Liver (tissue), 8 donors: ENCODE measurements at regions not wholly inside any gene's neighbourhood (a gene's known extent, or its start where the extent isn't known, plus 50 kb on each side); places are given as distances from the start of the nearest gene placed in this dataset.
"Not testable (repeated sequence)": the region's sequence is repeated elsewhere in the genome, so short reads cannot be mapped to it uniquely, and the experiment has no call there.

ENCODE experiments used
- DNase-seq: peaks from one replicate; pipeline ENCODE4 v3.0.0-alpha.2; 2017; ENCODE audit warnings: low spot score
- H3K27ac ChIP-seq, 2 donors: one replicate each; pipeline ENCODE4 v1.7.0; 2013; ENCODE audit warnings: inconsistent platforms in 2 of 2, low read length in 2 of 2, control low read depth in 1 of 2, low read depth in 1 of 2, mild to moderate bottlenecking in 1 of 2
- H3K27me3 ChIP-seq, 4 donors: one replicate each; pipeline versions ENCODE4 v1.6.1 to v1.7.0; 2013; ENCODE audit warnings: low read length in 3 of 4, inconsistent platforms in 1 of 4, mild to moderate bottlenecking in 1 of 4, moderate library complexity in 1 of 4; ENCODE audit not compliant: control insufficient read depth in 4 of 4, insufficient read depth in 4 of 4
- H3K36me3 ChIP-seq, 4 donors: one replicate each; pipeline versions ENCODE4 v1.6.1 to v1.7.0; 2013; ENCODE audit warnings: low read length in 3 of 4, mild to moderate bottlenecking in 3 of 4, low read depth in 1 of 4, moderate library complexity in 1 of 4; ENCODE audit not compliant: control insufficient read depth in 4 of 4, insufficient read depth in 3 of 4
- H3K4me1 ChIP-seq, 4 donors: one replicate each; pipeline versions ENCODE4 v1.6.1 to v1.7.0; 2013; ENCODE audit warnings: low read length in 3 of 4, mild to moderate bottlenecking in 3 of 4, moderate library complexity in 1 of 4; ENCODE audit not compliant: control insufficient read depth in 4 of 4, insufficient read depth in 4 of 4
- H3K4me3 ChIP-seq, 3 donors: one replicate each; pipeline versions ENCODE4 v1.6.1 to v1.7.0; 2013; ENCODE audit warnings: low read length in 3 of 3, control low read depth in 1 of 3, low read depth in 1 of 3, mild to moderate bottlenecking in 1 of 3
- H3K9ac ChIP-seq, 2 donors: one replicate each; pipeline ENCODE4 v1.7.0; 2013; ENCODE audit warnings: low read length in 2 of 2, mild to moderate bottlenecking in 2 of 2, moderate library complexity in 2 of 2, control low read depth in 1 of 2, low read depth in 1 of 2
- H3K9me3 ChIP-seq, 4 donors: one replicate each; pipeline versions ENCODE4 v1.6.1 to v1.7.0; 2013; ENCODE audit warnings: low read length in 3 of 4; ENCODE audit not compliant: control insufficient read depth in 4 of 4
- EGR1 ChIP-seq, 2 donors: IDR thresholded peaks; 2 replicates each; pipeline ENCODE4 v1.6.1; 2016 to 2018; ENCODE audit warnings: antibody characterized with exemption in 2 of 2, low read depth in 2 of 2
- FOXA1 ChIP-seq: IDR thresholded peaks from 2 replicates; pipeline ENCODE4 v1.6.1; 2016; ENCODE audit warnings: antibody characterized with exemption
- FOXA2 ChIP-seq: IDR thresholded peaks from 2 replicates; pipeline ENCODE4 v1.6.1; 2016; ENCODE audit warnings: antibody characterized with exemption
- HNF4A ChIP-seq, 2 donors: conservative IDR thresholded peaks; 2 replicates each; pipeline ENCODE4 v1.6.1; 2016; ENCODE audit warnings: antibody characterized with exemption in 2 of 2, mild to moderate bottlenecking in 2 of 2
- JUND ChIP-seq, 2 donors: IDR thresholded peaks; 2 replicates each; pipeline ENCODE4 v1.6.1; 2016; ENCODE audit warnings: antibody characterized with exemption in 2 of 2
- SP1 ChIP-seq: IDR thresholded peaks from 2 replicates; pipeline ENCODE4 v1.6.1; 2018; ENCODE audit warnings: antibody characterized with exemption, mild to moderate bottlenecking
- TAF1 ChIP-seq: conservative IDR thresholded peaks from 2 replicates; pipeline ENCODE4 v1.6.1; 2016; ENCODE audit warnings: antibody characterized with exemption, mild to moderate bottlenecking
- YY1 ChIP-seq: IDR thresholded peaks from 2 replicates; pipeline ENCODE4 v1.6.1; 2016; ENCODE audit warnings: antibody characterized with exemption, mild to moderate bottlenecking
- WGBS: extraction: QIAGEN DNeasy Blood & Tissue Kit; methylation state at CpG from one replicate; pipeline ENCODE4 v1.1.7; 2013; 5-methylcytosine and 5-hydroxymethylcytosine counted together
- TF ChIP-seq, protein P1 (sequence below): IDR thresholded peaks from 2 replicates; pipeline ENCODE4 v1.6.1; 2016; ENCODE audit warnings: antibody characterized with exemption
- TF ChIP-seq, protein P2 (sequence below): IDR thresholded peaks from 2 replicates; pipeline ENCODE4 v1.6.1; 2016; ENCODE audit warnings: antibody characterized with exemption, mild to moderate bottlenecking
- TF ChIP-seq, protein P3 (sequence below): fragments of 150-350 bp; IDR thresholded peaks from 2 replicates; pipeline ENCODE4 v1.5.1; 2017; ENCODE audit warnings: improper control_type of control experiment, low read depth, low read length; ENCODE audit not compliant: missing input control
- donor health status: healthy.
- donor health status: healthy.
- donor health status: healthy.
- donor health status: healthy.
- donor health status: healthy.

DNA sequence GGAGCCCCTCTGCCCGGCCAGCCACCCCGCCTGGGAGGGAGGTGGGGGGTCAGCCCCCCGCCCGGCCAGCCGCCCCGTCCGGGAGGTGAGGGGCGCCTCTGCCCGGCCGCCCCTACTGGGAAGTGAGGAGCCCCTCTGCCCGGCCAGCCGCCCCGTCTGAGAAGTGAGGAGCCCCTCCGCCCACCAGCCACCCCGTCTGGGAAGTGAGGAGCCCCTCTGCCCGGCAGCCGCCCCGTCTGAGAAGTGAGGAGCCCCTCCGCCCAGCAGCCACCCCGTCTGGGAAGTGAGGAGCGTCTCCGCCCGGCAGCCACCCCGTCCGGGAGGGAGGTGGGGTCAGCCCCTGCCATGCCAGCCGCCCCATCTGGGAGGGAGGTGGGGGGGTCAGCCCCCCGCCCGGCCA lies 102.8 kb downstream of the ID4 start:
- H3K36me3 ChIP-seq, DNase-seq, H3K27ac ChIP-seq, H3K4me3 ChIP-seq, H3K4me1 ChIP-seq, H3K9me3 ChIP-seq, H3K9ac ChIP-seq, H3K27me3 ChIP-seq: not testable (repeated sequence)
- WGBS = 97% methylated on average over 25 of the region's 28 CpGs

DNA sequence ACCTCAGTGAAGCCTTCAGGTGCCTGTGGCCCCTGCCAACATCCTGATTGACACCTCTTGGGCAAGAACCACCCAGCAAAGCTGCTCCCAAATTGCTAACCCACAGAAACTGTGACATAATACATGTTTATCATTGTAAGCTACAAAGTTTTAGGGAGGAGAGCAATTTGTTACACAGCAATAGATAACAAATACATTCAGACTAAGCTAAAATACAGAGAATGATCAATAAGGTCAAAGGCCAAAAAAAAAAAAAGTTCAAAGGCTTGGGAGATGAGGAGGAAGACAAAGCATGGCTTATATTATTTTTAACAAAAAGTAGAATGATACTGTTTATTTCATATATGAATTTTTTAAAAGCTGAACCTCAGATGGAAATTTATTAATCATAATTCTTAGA lies 105.9 kb downstream of the ID4 start:
- peaks cover 0 to 4% (median 0%) of the 10 kb centered on the region in 4 donors for H3K27me3 ChIP-seq
- no peak overlapping the region for H3K27ac ChIP-seq
- H3K36me3 ChIP-seq = no peaks in the 10 kb centered on the region
- TF ChIP-seq FOXA1 = no peak
- TF ChIP-seq, protein P1, sequence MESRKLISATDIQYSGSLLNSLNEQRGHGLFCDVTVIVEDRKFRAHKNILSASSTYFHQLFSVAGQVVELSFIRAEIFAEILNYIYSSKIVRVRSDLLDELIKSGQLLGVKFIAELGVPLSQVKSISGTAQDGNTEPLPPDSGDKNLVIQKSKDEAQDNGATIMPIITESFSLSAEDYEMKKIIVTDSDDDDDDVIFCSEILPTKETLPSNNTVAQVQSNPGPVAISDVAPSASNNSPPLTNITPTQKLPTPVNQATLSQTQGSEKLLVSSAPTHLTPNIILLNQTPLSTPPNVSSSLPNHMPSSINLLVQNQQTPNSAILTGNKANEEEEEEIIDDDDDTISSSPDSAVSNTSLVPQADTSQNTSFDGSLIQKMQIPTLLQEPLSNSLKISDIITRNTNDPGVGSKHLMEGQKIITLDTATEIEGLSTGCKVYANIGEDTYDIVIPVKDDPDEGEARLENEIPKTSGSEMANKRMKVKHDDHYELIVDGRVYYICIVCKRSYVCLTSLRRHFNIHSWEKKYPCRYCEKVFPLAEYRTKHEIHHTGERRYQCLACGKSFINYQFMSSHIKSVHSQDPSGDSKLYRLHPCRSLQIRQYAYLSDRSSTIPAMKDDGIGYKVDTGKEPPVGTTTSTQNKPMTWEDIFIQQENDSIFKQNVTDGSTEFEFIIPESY = no peak
- TF ChIP-seq, protein P2, sequence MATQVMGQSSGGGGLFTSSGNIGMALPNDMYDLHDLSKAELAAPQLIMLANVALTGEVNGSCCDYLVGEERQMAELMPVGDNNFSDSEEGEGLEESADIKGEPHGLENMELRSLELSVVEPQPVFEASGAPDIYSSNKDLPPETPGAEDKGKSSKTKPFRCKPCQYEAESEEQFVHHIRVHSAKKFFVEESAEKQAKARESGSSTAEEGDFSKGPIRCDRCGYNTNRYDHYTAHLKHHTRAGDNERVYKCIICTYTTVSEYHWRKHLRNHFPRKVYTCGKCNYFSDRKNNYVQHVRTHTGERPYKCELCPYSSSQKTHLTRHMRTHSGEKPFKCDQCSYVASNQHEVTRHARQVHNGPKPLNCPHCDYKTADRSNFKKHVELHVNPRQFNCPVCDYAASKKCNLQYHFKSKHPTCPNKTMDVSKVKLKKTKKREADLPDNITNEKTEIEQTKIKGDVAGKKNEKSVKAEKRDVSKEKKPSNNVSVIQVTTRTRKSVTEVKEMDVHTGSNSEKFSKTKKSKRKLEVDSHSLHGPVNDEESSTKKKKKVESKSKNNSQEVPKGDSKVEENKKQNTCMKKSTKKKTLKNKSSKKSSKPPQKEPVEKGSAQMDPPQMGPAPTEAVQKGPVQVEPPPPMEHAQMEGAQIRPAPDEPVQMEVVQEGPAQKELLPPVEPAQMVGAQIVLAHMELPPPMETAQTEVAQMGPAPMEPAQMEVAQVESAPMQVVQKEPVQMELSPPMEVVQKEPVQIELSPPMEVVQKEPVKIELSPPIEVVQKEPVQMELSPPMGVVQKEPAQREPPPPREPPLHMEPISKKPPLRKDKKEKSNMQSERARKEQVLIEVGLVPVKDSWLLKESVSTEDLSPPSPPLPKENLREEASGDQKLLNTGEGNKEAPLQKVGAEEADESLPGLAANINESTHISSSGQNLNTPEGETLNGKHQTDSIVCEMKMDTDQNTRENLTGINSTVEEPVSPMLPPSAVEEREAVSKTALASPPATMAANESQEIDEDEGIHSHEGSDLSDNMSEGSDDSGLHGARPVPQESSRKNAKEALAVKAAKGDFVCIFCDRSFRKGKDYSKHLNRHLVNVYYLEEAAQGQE = no peak
- no peak for TF ChIP-seq HNF4A (conservative IDR thresholded peaks at IDR 0.05)
- TF ChIP-seq TAF1 = no peak
- TF ChIP-seq JUND (IDR thresholded peaks at IDR 0.05) = no peak
- no peak for TF ChIP-seq EGR1 (IDR thresholded peaks at IDR 0.05; ENCODE audit: low read depth in 2 of 2)
- TF ChIP-seq FOXA2 = no peak
- no peak for TF ChIP-seq YY1
- TF ChIP-seq, protein P3, sequence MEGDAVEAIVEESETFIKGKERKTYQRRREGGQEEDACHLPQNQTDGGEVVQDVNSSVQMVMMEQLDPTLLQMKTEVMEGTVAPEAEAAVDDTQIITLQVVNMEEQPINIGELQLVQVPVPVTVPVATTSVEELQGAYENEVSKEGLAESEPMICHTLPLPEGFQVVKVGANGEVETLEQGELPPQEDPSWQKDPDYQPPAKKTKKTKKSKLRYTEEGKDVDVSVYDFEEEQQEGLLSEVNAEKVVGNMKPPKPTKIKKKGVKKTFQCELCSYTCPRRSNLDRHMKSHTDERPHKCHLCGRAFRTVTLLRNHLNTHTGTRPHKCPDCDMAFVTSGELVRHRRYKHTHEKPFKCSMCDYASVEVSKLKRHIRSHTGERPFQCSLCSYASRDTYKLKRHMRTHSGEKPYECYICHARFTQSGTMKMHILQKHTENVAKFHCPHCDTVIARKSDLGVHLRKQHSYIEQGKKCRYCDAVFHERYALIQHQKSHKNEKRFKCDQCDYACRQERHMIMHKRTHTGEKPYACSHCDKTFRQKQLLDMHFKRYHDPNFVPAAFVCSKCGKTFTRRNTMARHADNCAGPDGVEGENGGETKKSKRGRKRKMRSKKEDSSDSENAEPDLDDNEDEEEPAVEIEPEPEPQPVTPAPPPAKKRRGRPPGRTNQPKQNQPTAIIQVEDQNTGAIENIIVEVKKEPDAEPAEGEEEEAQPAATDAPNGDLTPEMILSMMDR = no peak
- no peak for TF ChIP-seq SP1
- no peak overlapping the region for H3K9ac ChIP-seq
- H3K9me3 ChIP-seq = no peaks in the 10 kb centered on the region
- no peak overlapping the region for H3K4me3 ChIP-seq
- no peak for DNase-seq
- no peaks in the 10 kb centered on the region for H3K4me1 ChIP-seq

DNA sequence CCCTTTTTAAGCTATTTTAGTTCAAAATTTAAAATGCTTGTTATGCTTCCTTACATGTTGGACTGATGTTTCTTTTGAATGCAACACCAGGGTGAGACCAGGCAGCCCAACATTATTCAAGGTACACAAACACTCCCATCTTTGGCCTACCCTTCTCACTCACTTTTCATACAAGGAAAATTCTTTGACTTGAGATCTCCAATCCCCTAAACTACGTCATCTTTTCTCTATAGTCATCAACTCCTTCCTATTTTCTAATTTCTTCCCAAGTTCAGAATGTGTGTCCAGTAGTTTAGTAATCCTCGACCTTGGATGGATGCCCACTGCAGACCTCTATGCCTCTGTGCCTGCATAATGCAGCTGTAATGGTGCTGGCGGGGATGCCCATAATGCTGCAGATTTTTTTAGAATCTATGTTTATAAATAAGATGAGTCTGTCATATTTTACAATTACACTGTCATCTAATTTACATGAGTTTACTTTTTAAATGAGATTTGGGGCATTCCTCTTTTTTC lies 108.7 kb downstream of the ID4 start:
- Histone ChIP-seq H3K9ac (no peak overlapping the region), H3K4me1 (no peaks in the 10 kb centered on the region), H3K9me3 (peaks cover 0 to 4% (median under 1%) of the 10 kb centered on the region in 4 donors), H3K27ac (no peak overlapping the region), H3K4me3 (no peak overlapping the region), H3K36me3 (no peaks in the 10 kb centered on the region), H3K27me3 (peaks cover 0 to 4% (median 0%) of the 10 kb centered on the region in 4 donors)
- 67% methylated on average over 3 of the region's 3 CpGs for WGBS
- DNase-seq = no peak
- no peak for TF ChIP-seq HNF4A (conservative IDR thresholded peaks at IDR 0.05)
